ENCODE measurements at regions not wholly inside any gene's neighbourhood (a gene's known extent, or its start where the extent isn't known, plus 50 kb on each side); places are given as distances from the start of the nearest gene placed in this dataset.

DNA sequence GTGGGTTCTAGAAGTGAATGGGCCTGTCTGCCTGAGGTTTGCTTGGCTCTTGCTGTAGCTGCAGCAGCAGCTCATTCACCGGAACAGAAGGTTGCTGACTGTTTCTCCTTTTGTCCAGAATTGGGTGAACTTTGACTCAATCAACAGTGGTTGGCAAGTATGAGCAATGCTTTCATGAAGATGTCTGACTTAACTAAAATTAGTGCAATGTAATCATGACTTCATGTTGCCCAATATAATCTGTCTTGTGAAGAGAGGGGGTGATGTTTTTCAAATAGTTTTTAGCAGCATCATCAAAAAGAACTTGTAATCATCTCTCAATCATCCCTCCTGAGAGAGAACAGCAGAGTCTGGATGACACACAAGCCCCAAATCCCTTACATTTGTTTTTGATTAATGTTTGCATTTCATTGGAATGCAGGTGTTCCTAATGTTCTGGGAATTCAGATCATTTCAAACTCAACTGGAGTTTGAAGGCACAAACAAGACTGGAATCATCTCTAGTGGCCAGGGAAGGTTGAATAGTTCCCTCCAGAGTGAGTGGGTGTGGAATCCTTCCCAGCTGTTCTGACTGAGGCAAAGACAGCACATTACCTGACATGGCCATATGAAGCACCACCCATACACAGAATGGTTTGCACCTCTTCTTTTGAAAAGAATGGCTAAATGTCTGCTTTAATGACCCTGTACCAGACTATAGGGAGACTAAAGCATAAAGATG, 82.9 kb downstream of the HLX start:
- TF ChIP-seq CTCF (IDR thresholded peaks at IDR 0.05) (no peak), ZFX (IDR thresholded peaks at IDR 0.05; ENCODE audit: borderline replicate concordance) (no peak)
